Choroid plexus epithelial cell (primary cell): ENCODE measurements at regions not wholly inside any gene's neighbourhood (a gene's known extent, or its start where the extent isn't known, plus 50 kb on each side); places are given as distances from the start of the nearest gene placed in this dataset.

ENCODE experiments used
- DNase-seq: peaks from one replicate; pipeline ENCODE4 v3.0.0-alpha.2; 2010; ENCODE audit warnings: low read depth
- H3K4me3 ChIP-seq: 2 replicates; pipeline ENCODE4 v1.5.1; 2011; ENCODE audit warnings: low read depth, mild to moderate bottlenecking, control low read depth, low read length, moderate library complexity
- TF ChIP-seq, protein P1 (sequence below): conservative IDR thresholded peaks from 2 replicates; pipeline ENCODE4 v1.5.1; 2011; ENCODE audit warnings: low read depth, mild to moderate bottlenecking, control low read depth, inconsistent platforms, low read length, moderate library complexity

GRCh38 chr5:38709678-38710306 is 136.0 kb upstream of the OSMR start:
- no peak for DNase-seq
- TF ChIP-seq, protein P1, sequence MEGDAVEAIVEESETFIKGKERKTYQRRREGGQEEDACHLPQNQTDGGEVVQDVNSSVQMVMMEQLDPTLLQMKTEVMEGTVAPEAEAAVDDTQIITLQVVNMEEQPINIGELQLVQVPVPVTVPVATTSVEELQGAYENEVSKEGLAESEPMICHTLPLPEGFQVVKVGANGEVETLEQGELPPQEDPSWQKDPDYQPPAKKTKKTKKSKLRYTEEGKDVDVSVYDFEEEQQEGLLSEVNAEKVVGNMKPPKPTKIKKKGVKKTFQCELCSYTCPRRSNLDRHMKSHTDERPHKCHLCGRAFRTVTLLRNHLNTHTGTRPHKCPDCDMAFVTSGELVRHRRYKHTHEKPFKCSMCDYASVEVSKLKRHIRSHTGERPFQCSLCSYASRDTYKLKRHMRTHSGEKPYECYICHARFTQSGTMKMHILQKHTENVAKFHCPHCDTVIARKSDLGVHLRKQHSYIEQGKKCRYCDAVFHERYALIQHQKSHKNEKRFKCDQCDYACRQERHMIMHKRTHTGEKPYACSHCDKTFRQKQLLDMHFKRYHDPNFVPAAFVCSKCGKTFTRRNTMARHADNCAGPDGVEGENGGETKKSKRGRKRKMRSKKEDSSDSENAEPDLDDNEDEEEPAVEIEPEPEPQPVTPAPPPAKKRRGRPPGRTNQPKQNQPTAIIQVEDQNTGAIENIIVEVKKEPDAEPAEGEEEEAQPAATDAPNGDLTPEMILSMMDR = no peak
- H3K4me3 ChIP-seq = no peak overlapping the region

- TF ChIP-seq, protein P1 = no peak
- DNase-seq = no peak
- H3K4me3 ChIP-seq = no peak overlapping the region
Measured at GRCh38 chr5:38710627-38711026, 135.2 kb upstream of the OSMR start.

GRCh38 chr5:38712391-38712790 is 133.4 kb upstream of the OSMR start:
- no peak for DNase-seq
- TF ChIP-seq, protein P1 = no peak
- no peak overlapping the region for H3K4me3 ChIP-seq

- no peak overlapping the region for H3K4me3 ChIP-seq
- TF ChIP-seq, protein P1 = no peak
- no peak for DNase-seq
Measured at GRCh38 chr5:38714240-38714639, 131.6 kb upstream of the OSMR start.

GRCh38 chr5:38714703-38715355 is 131.0 kb upstream of the OSMR start:
- TF ChIP-seq, protein P1 = no peak
- no peak overlapping the region for H3K4me3 ChIP-seq
- DNase-seq = no peak

DNA sequence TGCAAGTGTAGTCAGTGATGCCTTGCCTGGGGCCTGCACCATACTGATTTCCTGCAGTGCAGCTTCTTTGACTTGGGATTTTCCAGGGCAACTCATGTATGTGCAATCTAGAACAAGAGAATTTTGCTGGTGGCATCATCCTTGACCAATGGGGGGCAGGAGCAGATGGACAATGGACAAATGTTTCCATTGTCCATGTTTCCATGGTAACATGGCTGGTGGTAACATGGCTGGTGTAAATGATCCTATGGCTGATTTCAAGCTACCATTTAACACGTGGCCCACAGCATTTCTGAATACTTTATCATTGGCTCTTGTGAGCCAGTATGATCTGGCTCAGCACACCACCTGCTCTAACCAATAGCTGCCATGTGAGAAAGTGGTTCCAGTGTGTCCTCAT is 130.1 kb upstream of the OSMR start:
- no peak for DNase-seq
- no peak overlapping the region for H3K4me3 ChIP-seq
- TF ChIP-seq, protein P1 = no peak

DNA sequence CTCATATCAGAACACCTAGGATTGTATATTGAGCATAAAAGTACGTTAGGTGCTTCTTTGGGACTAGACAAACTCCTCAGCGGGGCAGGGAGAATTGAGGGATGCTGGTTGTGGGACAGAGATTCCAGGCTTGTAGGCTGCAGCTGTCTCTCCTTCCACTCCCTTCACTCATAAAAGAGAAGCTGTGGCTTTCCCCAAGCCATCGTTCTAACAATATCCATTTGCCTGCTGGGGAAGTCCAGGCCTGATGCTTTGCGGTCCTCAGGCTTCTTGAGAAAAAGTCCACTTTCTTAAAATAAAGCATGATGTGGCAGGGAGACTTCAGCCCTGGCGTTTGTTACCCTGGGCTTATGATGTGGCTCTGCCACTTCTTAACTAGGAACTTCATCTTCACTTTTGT is 129.3 kb upstream of the OSMR start:
- TF ChIP-seq, protein P1 = no peak
- no peak for DNase-seq
- no peak overlapping the region for H3K4me3 ChIP-seq
